ENCODE measurements at regions not wholly inside any gene's neighbourhood (a gene's known extent, or its start where the extent isn't known, plus 50 kb on each side); places are given as distances from the start of the nearest gene placed in this dataset.

GRCh38 chr5:115686051-115686737 lies 60.4 kb upstream of the TMED7 start:
- peak; percentile 45 for DNase-seq

- no peak for DNase-seq
These were observed 59.7 kb upstream of the TMED7 start for GRCh38 chr5:115685490-115685889.

GRCh38 chr5:115684513-115685037 lies 58.7 kb upstream of the TMED7 start:
- no peak for DNase-seq

GRCh38 chr5:115683081-115683480 lies 57.2 kb upstream of the TMED7 start:
- DNase-seq, result no peak
